C4-2B (cell line): ENCODE measurements at regions not wholly inside any gene's neighbourhood (a gene's known extent, or its start where the extent isn't known, plus 50 kb on each side); places are given as distances from the start of the nearest gene placed in this dataset.

Experiments used
- H3K27ac ChIP-seq: fragments of 450-650 bp; 2 replicates; pipeline ENCODE4 v1.5.1; 2017
- CTCF ChIP-seq: fragments of 450-650 bp; conservative IDR thresholded peaks from 2 replicates; pipeline ENCODE4 v1.5.1; 2017; ENCODE audit warnings: mild to moderate bottlenecking
- ZFX ChIP-seq: fragments of 450-650 bp; IDR thresholded peaks from 2 replicates; pipeline ENCODE4 v1.6.1; 2017

DNA sequence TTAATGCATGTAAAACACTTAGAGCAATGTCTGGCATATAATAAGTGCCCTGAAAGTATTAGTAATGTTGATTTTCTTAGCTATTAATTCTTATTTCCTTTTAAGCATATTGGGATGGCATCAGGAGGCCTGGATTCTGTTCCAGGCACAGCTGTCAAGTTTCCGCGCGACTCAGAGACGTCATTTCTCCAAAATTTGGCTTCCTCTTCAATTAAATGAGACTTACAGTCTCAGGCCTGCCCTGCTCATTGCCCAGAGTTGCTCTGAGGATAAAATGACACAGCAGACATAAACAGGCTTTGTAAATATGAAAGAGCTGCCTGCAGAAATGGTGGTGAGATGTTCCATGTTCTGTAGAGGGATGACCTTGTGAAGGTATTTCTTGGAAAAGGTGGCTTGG is 159.8 kb upstream of the GLRA1 start:
- H3K27ac ChIP-seq: no peak overlapping the region
- no peak for TF ChIP-seq ZFX
- no peak for TF ChIP-seq CTCF

- H3K27ac ChIP-seq: no peak overlapping the region
- TF ChIP-seq CTCF (no peak), ZFX (no peak)
Measured at GRCh38 chr5:152083231-152083630, 158.6 kb upstream of the GLRA1 start.

DNA sequence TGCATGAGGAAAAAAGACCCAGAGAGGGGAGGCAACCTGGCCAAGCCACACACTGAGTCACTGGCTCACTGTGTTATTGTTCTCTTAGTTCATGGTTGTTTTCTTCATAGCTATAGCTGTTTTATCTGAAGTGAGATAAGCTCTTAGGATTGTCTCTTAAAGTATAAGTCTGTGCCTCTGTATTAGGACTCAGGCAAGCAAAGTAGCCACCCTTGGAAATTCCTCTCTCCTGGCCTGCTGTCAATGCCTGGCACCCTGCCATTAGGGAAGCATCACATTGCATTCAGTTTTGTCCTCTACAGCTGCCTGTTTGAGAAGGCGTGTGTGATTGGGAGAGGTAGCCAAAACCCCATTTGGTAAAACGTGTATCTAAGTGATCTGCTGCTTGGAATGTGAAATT is 147.4 kb upstream of the GLRA1 start:
- TF ChIP-seq CTCF: no peak
- no peak for TF ChIP-seq ZFX
- no peak overlapping the region for H3K27ac ChIP-seq

- no peak for TF ChIP-seq ZFX
- no peak for TF ChIP-seq CTCF
- H3K27ac ChIP-seq: no peak overlapping the region
Measured at GRCh38 chr5:152070591-152070990, 145.9 kb upstream of the GLRA1 start.

GRCh38 chr5:152066784-152067183 is 142.1 kb upstream of the GLRA1 start:
- TF ChIP-seq ZFX: no peak
- TF ChIP-seq CTCF: no peak
- H3K27ac ChIP-seq: no peak overlapping the region

DNA sequence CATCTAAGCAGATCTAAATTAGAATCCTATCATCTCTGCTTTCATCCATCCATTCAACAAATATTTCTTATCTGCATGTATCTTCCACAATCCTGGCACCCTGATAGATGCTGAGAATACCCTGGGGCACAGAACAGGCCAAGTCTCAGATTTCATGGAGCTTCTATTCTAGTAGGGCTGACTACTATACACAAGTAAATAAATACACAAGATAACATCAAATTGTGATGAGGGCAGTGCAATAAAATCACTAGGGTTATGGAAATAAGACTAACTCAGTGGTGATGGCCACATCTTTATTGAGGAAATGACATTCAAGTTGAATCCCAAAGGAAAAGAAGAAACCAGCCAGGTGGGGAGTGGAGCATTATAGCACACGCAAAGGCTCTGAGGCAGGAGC is 138.4 kb upstream of the GLRA1 start:
- TF ChIP-seq ZFX (no peak), CTCF (no peak)
- no peak overlapping the region for H3K27ac ChIP-seq

DNA sequence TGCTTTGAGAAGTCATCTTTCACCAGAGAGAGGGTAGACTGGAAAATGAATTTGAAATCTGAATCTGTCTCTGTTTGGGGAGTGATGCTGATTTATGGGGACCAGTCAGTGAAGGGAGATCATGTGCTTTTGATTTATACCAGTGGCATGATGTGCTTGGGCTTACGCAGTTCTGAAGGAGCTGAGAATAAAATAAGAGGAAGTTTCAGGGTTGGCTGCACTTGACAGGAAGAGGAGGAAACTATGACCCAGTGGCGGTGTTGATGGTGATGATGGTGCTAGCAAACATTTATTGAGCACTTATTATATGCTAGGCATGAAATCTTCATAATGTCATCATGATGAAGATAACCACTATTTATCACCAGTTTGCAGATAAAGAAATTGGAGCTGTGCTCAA is 136.4 kb upstream of the GLRA1 start:
- H3K27ac ChIP-seq: no peak overlapping the region
- TF ChIP-seq ZFX (no peak), CTCF (no peak)
